Heart left ventricle (tissue), 13 donors: ENCODE measurements at regions not wholly inside any gene's neighbourhood (a gene's known extent, or its start where the extent isn't known, plus 50 kb on each side); places are given as distances from the start of the nearest gene placed in this dataset.

Experiments
- POLR2A ChIP-seq, 2 donors: fragments of 450-650 bp; IDR thresholded peaks; one replicate each; pipeline ENCODE4 v1.6.1; 2017; ENCODE audit warnings: antibody characterized with exemption in 2 of 2, mild to moderate bottlenecking in 2 of 2, moderate library complexity in 2 of 2
- TF ChIP-seq, protein P1 (sequence below), 12 donors: fragments of 200-600 bp; sonication (generic) in 4 of 12; IDR thresholded peaks; one replicate each; pipeline versions ENCODE4 v1.5.0 to v1.8.0; 2018 to 2022; ENCODE audit warnings: antibody characterized with exemption in 12 of 12, mild to moderate bottlenecking in 5 of 12
- donor health status: ischemic (EF 13 %, LVEDD 7.1; RV severe dilation, severe dysfunction).
- donor health status: DM: no; HTN: yes; CAD: no.
- donor health status: DM: no; HTN: no; CAD: no.
- donor health status: ischemic (EF 25% LVEDD 6.9; RV normal size, moderate dysfunction).
- donor health status: ischemic (EF 25% LVEDD 5.7; RV mildly dilated, moderate dysfunction).
- donor health status: ischemic (EF 35%, LVEDD 5.7; RV mildly dilated, moderate dysfunction).
- donor health status: nonischemic (EF 11% LVEDD 7.7; RV severe dilation, severe dysfunction).
- donor health status: DM: yes; HTN: yes; CAD: no.
- donor health status: PGD.
- donor health status: ischemic (EF 29% LVEDD 5.4; RV normal size, mild dysfunction).
- donor health status: nonischemic (EF 23%, LVEDD 6.1; RV moderate dilation, normal function).

DNA sequence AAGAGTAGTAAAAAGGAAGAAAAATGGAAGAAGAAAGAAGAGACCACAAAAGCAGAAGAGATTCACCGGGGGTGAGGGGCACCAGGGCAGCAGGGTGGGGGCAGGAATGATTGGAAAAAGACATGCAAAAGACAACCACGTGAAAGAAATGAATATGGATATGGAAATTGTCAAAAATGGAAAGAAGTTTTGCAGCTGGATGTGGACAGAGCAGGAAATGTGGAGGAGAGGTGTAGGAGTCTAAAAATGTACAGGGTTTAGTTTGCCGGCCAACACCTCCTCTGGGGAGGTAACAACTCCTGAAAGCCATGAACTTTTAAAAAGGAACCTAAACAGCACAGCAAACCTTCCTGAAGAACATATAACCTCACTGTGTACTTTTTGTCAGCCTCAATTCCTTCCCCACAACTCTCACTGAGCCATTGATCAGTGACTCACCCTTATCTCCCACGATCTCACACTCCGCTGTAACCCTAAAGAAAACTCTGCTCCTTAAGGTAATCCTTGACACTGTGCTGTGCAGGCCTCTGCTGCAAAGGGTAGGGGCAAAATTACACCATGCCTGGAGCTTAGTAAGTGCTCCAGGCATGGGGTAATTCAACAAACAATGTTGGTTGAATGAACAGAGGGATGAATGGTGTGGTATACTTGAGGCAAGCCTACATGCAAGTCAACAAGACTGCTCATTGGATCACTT lies 100.2 kb upstream of the BOC start:
- TF ChIP-seq, protein P1, sequence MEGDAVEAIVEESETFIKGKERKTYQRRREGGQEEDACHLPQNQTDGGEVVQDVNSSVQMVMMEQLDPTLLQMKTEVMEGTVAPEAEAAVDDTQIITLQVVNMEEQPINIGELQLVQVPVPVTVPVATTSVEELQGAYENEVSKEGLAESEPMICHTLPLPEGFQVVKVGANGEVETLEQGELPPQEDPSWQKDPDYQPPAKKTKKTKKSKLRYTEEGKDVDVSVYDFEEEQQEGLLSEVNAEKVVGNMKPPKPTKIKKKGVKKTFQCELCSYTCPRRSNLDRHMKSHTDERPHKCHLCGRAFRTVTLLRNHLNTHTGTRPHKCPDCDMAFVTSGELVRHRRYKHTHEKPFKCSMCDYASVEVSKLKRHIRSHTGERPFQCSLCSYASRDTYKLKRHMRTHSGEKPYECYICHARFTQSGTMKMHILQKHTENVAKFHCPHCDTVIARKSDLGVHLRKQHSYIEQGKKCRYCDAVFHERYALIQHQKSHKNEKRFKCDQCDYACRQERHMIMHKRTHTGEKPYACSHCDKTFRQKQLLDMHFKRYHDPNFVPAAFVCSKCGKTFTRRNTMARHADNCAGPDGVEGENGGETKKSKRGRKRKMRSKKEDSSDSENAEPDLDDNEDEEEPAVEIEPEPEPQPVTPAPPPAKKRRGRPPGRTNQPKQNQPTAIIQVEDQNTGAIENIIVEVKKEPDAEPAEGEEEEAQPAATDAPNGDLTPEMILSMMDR (IDR thresholded peaks at IDR 0.05) = no peak
- no peak for TF ChIP-seq POLR2A (IDR thresholded peaks at IDR 0.05)
